ENCODE measurements at regions not wholly inside any gene's neighbourhood (a gene's known extent, or its start where the extent isn't known, plus 50 kb on each side); places are given as distances from the start of the nearest gene placed in this dataset.
A peak's percentile ranks its signal among the peaks of the same experiment; 100 is the strongest.

GRCh38 chr14:80446356-80446755 lies 235.1 kb upstream of the DIO2 start:
- no peak for DNase-seq (ENCODE audit: low read depth)
- H3K4me3 ChIP-seq (ENCODE audit: low read depth, low read length), result no peak overlapping the region

- no peak for DNase-seq (ENCODE audit: low read depth)
Observed at GRCh38 chr14:80445605-80446004, 234.3 kb upstream of the DIO2 start.

GRCh38 chr14:80434574-80435321 lies 223.4 kb upstream of the DIO2 start:
- no peak for DNase-seq (ENCODE audit: low read depth)
- no peak overlapping the region for H3K4me3 ChIP-seq (ENCODE audit: low read depth, low read length)

More at GRCh38 chr14:80445605-80446004, 234.3 kb upstream of the DIO2 start:
- no peak overlapping the region for H3K4me3 ChIP-seq (ENCODE audit: low read depth, low read length)

GRCh38 chr14:80433811-80434210 lies 222.5 kb upstream of the DIO2 start:
- H3K4me3 ChIP-seq (ENCODE audit: low read depth, low read length), result no peak overlapping the region
- DNase-seq (ENCODE audit: low read depth), result no peak

- DNase-seq (ENCODE audit: low read depth), result no peak
- no peak overlapping the region for H3K4me3 ChIP-seq (ENCODE audit: low read depth, low read length)
Observed at GRCh38 chr14:80428671-80429070, 217.4 kb upstream of the DIO2 start.

GRCh38 chr14:80428171-80428570 lies 216.9 kb upstream of the DIO2 start:
- H3K4me3 ChIP-seq (ENCODE audit: low read depth, low read length), result no peak overlapping the region
- DNase-seq (ENCODE audit: low read depth), result no peak

GRCh38 chr14:80427101-80427500 lies 215.8 kb upstream of the DIO2 start:
- no peak overlapping the region for H3K4me3 ChIP-seq (ENCODE audit: low read depth, low read length)
- DNase-seq (ENCODE audit: low read depth), result peak; percentile 32

- peak; percentile 27 for DNase-seq (ENCODE audit: low read depth)
- H3K4me3 ChIP-seq (ENCODE audit: low read depth, low read length), result no peak overlapping the region
Observed at GRCh38 chr14:80426683-80427082, 215.4 kb upstream of the DIO2 start.

- peak; percentile 67 for DNase-seq (ENCODE audit: low read depth)
- no peak overlapping the region for H3K4me3 ChIP-seq (ENCODE audit: low read depth, low read length)
Observed at GRCh38 chr14:80425686-80426085, 214.4 kb upstream of the DIO2 start.

GRCh38 chr14:80419769-80420168 lies 208.5 kb upstream of the DIO2 start:
- no peak for DNase-seq (ENCODE audit: low read depth)
- H3K4me3 ChIP-seq (ENCODE audit: low read depth, low read length), result no peak overlapping the region

GRCh38 chr14:80419345-80419744 lies 208.0 kb upstream of the DIO2 start:
- no peak overlapping the region for H3K4me3 ChIP-seq (ENCODE audit: low read depth, low read length)
- no peak for DNase-seq (ENCODE audit: low read depth)

- no peak for DNase-seq (ENCODE audit: low read depth)
- no peak overlapping the region for H3K4me3 ChIP-seq (ENCODE audit: low read depth, low read length)
Observed at GRCh38 chr14:80415636-80416035, 204.3 kb upstream of the DIO2 start.

- no peak overlapping the region for H3K4me3 ChIP-seq (ENCODE audit: low read depth, low read length)
- no peak for DNase-seq (ENCODE audit: low read depth)
Observed at GRCh38 chr14:80414080-80414479, 202.8 kb upstream of the DIO2 start.

- no peak for DNase-seq (ENCODE audit: low read depth)
- no peak overlapping the region for H3K4me3 ChIP-seq (ENCODE audit: low read depth, low read length)
Observed at GRCh38 chr14:80404413-80404812, 193.1 kb upstream of the DIO2 start.

- DNase-seq (ENCODE audit: low read depth), result no peak
- no peak overlapping the region for H3K4me3 ChIP-seq (ENCODE audit: low read depth, low read length)
Observed at GRCh38 chr14:80403036-80403435, 191.7 kb upstream of the DIO2 start.

GRCh38 chr14:80395031-80395430 lies 183.7 kb upstream of the DIO2 start:
- no peak for DNase-seq (ENCODE audit: low read depth)

GRCh38 chr14:80393766-80394165 lies 182.5 kb upstream of the DIO2 start:
- DNase-seq (ENCODE audit: low read depth), result no peak
- no peak overlapping the region for H3K4me3 ChIP-seq (ENCODE audit: low read depth, low read length)

More at GRCh38 chr14:80395031-80395430, 183.7 kb upstream of the DIO2 start:
- no peak overlapping the region for H3K4me3 ChIP-seq (ENCODE audit: low read depth, low read length)

GRCh38 chr14:80390906-80391305 lies 179.6 kb upstream of the DIO2 start:
- H3K4me3 ChIP-seq (ENCODE audit: low read depth, low read length), result no peak overlapping the region

GRCh38 chr14:80388980-80389711 lies 177.8 kb upstream of the DIO2 start:
- H3K4me3 ChIP-seq (ENCODE audit: low read depth, low read length), result no peak overlapping the region
- DNase-seq (ENCODE audit: low read depth), result peak; percentile 55

More at GRCh38 chr14:80390906-80391305, 179.6 kb upstream of the DIO2 start:
- DNase-seq (ENCODE audit: low read depth), result peak; percentile 25

- no peak overlapping the region for H3K4me3 ChIP-seq (ENCODE audit: low read depth, low read length)
- peak; percentile 20 for DNase-seq (ENCODE audit: low read depth)
Observed at GRCh38 chr14:80387563-80387981, 176.3 kb upstream of the DIO2 start.

GRCh38 chr14:80385336-80385735 lies 174.0 kb upstream of the DIO2 start:
- DNase-seq (ENCODE audit: low read depth), result no peak
- no peak overlapping the region for H3K4me3 ChIP-seq (ENCODE audit: low read depth, low read length)
